ENCODE measurements at regions not wholly inside any gene's neighbourhood (a gene's known extent, or its start where the extent isn't known, plus 50 kb on each side); places are given as distances from the start of the nearest gene placed in this dataset.

DNA sequence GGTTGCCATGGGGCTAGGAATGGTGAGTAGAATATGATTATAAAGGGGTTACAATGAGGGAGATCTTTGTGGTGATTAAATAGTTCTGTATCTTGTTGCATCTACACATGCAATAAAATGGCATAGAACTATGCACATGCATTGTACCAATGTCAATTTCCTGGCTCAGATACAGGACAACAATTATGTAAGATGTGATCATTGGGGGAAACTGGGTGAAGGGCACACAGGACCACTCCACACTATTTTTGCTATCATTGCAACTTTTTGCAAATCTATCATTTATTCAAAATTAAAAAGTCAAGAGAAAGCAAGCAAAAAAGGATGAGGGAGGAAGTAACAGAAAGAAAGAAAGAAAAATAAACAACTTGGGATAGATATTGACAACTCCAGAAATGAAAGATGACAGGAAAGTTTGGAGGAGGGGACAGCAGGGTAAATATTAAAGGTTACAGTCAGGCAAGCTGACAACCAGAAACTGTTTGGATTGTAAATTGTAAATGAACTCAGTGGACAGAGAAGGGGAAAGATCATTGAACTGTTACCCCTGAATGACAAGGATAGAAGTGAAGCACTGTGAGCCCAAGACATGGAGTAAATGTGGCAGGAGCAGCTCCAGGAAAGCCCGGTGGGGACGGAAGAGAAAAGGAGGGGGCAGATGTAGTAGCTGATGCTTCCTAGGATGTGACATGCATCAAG is 499.6 kb upstream of the JARID2 start:
- no peak for DNase-seq
- WGBS (ENCODE audit: extremely low coverage, insufficient read length, low lambda C conversion rate): no CpG with 5 or more reads among the region's 2 CpGs
- H3K4ac ChIP-seq (ENCODE audit: low read depth, low read length): no peak overlapping the region

More for the DNA sequence above, 499.6 kb upstream of the JARID2 start:
- Histone ChIP-seq H3K9me3 (ENCODE audit: control insufficient read depth, low read depth, low read length) (no peaks in the 10 kb centered on the region), H3K27me3 (ENCODE audit: insufficient read depth, low read length) (no peaks in the 10 kb centered on the region), H2AFZ (ENCODE audit: low read length) (no peak overlapping the region), H3K14ac (ENCODE audit: insufficient read depth, low read length) (no peak overlapping the region), H3K23ac (ENCODE audit: insufficient read length, low read depth, low read length) (no peak overlapping the region), H3K18ac (ENCODE audit: insufficient read length, low read depth, low read length) (no peak overlapping the region), H4K91ac (ENCODE audit: insufficient read length, low read depth, low read length) (no peak overlapping the region), H3K9ac (ENCODE audit: extremely low read depth, insufficient read length, low read length) (no peak overlapping the region), H2BK120ac (ENCODE audit: low read depth, low read length, poor library complexity, severe bottlenecking) (no peak overlapping the region), H4K20me1 (ENCODE audit: control insufficient read depth, insufficient read depth, insufficient read length) (no peaks in the 10 kb centered on the region), H2BK12ac (ENCODE audit: insufficient read length, low read depth, low read length) (no peak overlapping the region), H3K56ac (ENCODE audit: insufficient read length, low read depth, low read length) (no peak overlapping the region), H4K5ac (ENCODE audit: insufficient read length, low read depth, low read length) (no peak overlapping the region), H2BK15ac (ENCODE audit: low read depth, low read length) (no peak overlapping the region), H3K79me2 (ENCODE audit: insufficient read depth, low read length) (no peaks in the 10 kb centered on the region), H3K27ac (ENCODE audit: insufficient read length, low read depth, low read length) (no peak overlapping the region), H3K4me2 (ENCODE audit: insufficient read depth, insufficient read length, low read length) (no peak overlapping the region), H4K8ac (replicated peaks; ENCODE audit: insufficient read length, low read depth, low read length) (no peak overlapping the region), H3T11ph (ENCODE audit: low read length) (no peak overlapping the region), H2BK5ac (ENCODE audit: insufficient read length, low read length) (no peak overlapping the region), H3K23me2 (ENCODE audit: insufficient read length, low read depth, low read length, poor library complexity, severe bottlenecking) (no peaks in the 10 kb centered on the region), H2BK20ac (ENCODE audit: low read depth, low read length, poor library complexity, severe bottlenecking) (no peak overlapping the region), H2AK5ac (ENCODE audit: insufficient read length, low read length) (no peak overlapping the region), H3K4me1 (ENCODE audit: insufficient read depth, low read length) (no peaks in the 10 kb centered on the region), H3K79me1 (ENCODE audit: insufficient read depth, low read depth, low read length, poor library complexity, severe bottlenecking) (no peaks in the 10 kb centered on the region)
- Mint-ChIP-seq H3K9me3 (no peaks in the 10 kb centered on the region), H3K27me3 (ENCODE audit: low read depth) (no peaks in the 10 kb centered on the region), H3K27ac (no peak overlapping the region), H3K4me3 (no peak overlapping the region), H3K36me3 (ENCODE audit: insufficient read depth in 1 of 3, low read depth in 3 of 3) (peaks cover 0 to 5% (median 0%) of the 10 kb centered on the region in 3 experiments; a peak in 3 of 7 replicates), H3K4me1 (peaks cover 2 to 5% of the 10 kb centered on the region in 2 experiments; a peak in 2 of 4 replicates)
- TF ChIP-seq, protein P1, sequence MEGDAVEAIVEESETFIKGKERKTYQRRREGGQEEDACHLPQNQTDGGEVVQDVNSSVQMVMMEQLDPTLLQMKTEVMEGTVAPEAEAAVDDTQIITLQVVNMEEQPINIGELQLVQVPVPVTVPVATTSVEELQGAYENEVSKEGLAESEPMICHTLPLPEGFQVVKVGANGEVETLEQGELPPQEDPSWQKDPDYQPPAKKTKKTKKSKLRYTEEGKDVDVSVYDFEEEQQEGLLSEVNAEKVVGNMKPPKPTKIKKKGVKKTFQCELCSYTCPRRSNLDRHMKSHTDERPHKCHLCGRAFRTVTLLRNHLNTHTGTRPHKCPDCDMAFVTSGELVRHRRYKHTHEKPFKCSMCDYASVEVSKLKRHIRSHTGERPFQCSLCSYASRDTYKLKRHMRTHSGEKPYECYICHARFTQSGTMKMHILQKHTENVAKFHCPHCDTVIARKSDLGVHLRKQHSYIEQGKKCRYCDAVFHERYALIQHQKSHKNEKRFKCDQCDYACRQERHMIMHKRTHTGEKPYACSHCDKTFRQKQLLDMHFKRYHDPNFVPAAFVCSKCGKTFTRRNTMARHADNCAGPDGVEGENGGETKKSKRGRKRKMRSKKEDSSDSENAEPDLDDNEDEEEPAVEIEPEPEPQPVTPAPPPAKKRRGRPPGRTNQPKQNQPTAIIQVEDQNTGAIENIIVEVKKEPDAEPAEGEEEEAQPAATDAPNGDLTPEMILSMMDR (conservative IDR thresholded peaks at IDR 0.05): no peak
